CD4-positive, alpha-beta T cell treated with Interleukin-10 for 1 hour (primary cell): ENCODE measurements at regions not wholly inside any gene's neighbourhood (a gene's known extent, or its start where the extent isn't known, plus 50 kb on each side); places are given as distances from the start of the nearest gene placed in this dataset.
"Not testable (repeated sequence)": the region's sequence is repeated elsewhere in the genome, so short reads cannot be mapped to it uniquely, and the experiment has no call there.

Source experiments
- DNase-seq: peaks from one replicate; pipeline ENCODE4 v3.0.0-alpha.2; 2020

GRCh38 chr10:45515630-45516029 is 141.6 kb downstream of the ALOX5 start:
- no peak for DNase-seq

GRCh38 chr10:45514291-45515270 is 140.6 kb downstream of the ALOX5 start:
- no peak for DNase-seq

- no peak for DNase-seq
Measured at GRCh38 chr10:45513551-45513950, 139.5 kb downstream of the ALOX5 start.

GRCh38 chr10:45511926-45512325 is 137.9 kb downstream of the ALOX5 start:
- not testable (repeated sequence) for DNase-seq

GRCh38 chr10:45509491-45509890 is 135.5 kb downstream of the ALOX5 start:
- no peak for DNase-seq

- DNase-seq: no peak
Measured at GRCh38 chr10:45505311-45505710, 131.3 kb downstream of the ALOX5 start.

GRCh38 chr10:45502458-45502857 is 128.4 kb downstream of the ALOX5 start:
- DNase-seq: no peak

GRCh38 chr10:45501791-45502190 is 127.8 kb downstream of the ALOX5 start:
- DNase-seq: no peak

- DNase-seq: no peak
Measured at GRCh38 chr10:45500798-45501197, 126.8 kb downstream of the ALOX5 start.

- DNase-seq: no peak
Measured at GRCh38 chr10:45500304-45500703, 126.3 kb downstream of the ALOX5 start.

- DNase-seq: no peak
Measured at GRCh38 chr10:45495438-45496152, 121.6 kb downstream of the ALOX5 start.
